Tibial artery (tissue), 4 donors: ENCODE measurements at regions not wholly inside any gene's neighbourhood (a gene's known extent, or its start where the extent isn't known, plus 50 kb on each side); places are given as distances from the start of the nearest gene placed in this dataset.

Experiments used
- DNase-seq, 2 donors: peaks; one replicate each; pipeline ENCODE4 v3.0.0-alpha.2; 2019
- H3K27ac ChIP-seq, 2 donors: fragments of 200-600 bp; sonication (generic) in 1 of 2; 1 replicate in 1 of 2; 2 replicates in 1 of 2; pipeline ENCODE4 v1.5.1; 2018 to 2019; ENCODE audit warnings: mild to moderate bottlenecking in 1 of 2
- H3K27me3 ChIP-seq, 2 donors: fragments of 200-600 bp; sonication (generic) in 1 of 2; one replicate each; pipeline versions ENCODE4 v1.5.1 to v1.6.0; 2016 to 2019
- H3K36me3 ChIP-seq, 3 donors: fragments of 200-600 bp; sonication (generic) in 2 of 3; one replicate each; pipeline ENCODE4 v1.5.1; 2016 to 2019; ENCODE audit warnings: mild to moderate bottlenecking in 2 of 3
- H3K4me1 ChIP-seq, 4 donors: fragments of 200-600 bp; sonication (generic) in 2 of 4; 1 replicate in 3 of 4; 2 replicates in 1 of 4; pipeline ENCODE4 v1.5.1; 2016 to 2019
- H3K4me3 ChIP-seq, 2 donors: fragments of 200-600 bp; sonication (generic) in 1 of 2; 1 replicate in 1 of 2; 2 replicates in 1 of 2; pipeline ENCODE4 v1.5.1; 2018 to 2019; ENCODE audit warnings: mild to moderate bottlenecking in 2 of 2
- H3K9me3 ChIP-seq, 3 donors: fragments of 200-600 bp; sonication (generic) in 1 of 3; one replicate each; pipeline ENCODE4 v1.5.1; 2016 to 2019
- intact Hi-C: fragments of 100-400 bp; cut with DNase I; formaldehyde crosslinking; loops from one replicate; pipeline ENCODE4 v1.15.0; 2023; ENCODE audit warnings: low total_unique reads
- TF ChIP-seq, protein P1 (sequence below), 2 experiments: fragments of 200-600 bp in 1 of 2; fragments of 450-650 bp in 1 of 2; IDR thresholded peaks; one replicate each; pipeline ENCODE4 v1.5.1; 2017 to 2019; ENCODE audit warnings: antibody characterized with exemption in 2 of 2, mild to moderate bottlenecking in 1 of 2, moderate library complexity in 1 of 2

DNA sequence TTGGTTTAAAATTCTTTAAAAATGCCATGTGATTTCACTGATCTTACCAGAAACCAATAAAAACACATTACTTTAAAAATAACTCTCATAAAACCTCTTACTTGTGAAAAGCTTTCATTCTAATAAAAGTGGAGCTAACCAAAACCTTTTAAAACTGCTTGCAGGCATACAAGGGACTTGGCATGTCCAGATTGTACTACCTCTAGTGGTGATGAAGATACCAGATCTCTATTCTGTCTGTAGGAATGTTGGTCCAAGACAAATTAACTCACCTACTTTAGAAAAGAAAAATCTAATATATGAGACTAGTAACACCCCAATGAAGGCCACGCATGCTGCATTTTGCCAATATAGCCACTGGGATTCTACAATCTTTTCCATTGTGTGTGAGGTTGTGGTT, 151.0 kb upstream of the SALL1 start:
- no peaks in the 10 kb centered on the region for H3K27me3 ChIP-seq
- TF ChIP-seq, protein P1, sequence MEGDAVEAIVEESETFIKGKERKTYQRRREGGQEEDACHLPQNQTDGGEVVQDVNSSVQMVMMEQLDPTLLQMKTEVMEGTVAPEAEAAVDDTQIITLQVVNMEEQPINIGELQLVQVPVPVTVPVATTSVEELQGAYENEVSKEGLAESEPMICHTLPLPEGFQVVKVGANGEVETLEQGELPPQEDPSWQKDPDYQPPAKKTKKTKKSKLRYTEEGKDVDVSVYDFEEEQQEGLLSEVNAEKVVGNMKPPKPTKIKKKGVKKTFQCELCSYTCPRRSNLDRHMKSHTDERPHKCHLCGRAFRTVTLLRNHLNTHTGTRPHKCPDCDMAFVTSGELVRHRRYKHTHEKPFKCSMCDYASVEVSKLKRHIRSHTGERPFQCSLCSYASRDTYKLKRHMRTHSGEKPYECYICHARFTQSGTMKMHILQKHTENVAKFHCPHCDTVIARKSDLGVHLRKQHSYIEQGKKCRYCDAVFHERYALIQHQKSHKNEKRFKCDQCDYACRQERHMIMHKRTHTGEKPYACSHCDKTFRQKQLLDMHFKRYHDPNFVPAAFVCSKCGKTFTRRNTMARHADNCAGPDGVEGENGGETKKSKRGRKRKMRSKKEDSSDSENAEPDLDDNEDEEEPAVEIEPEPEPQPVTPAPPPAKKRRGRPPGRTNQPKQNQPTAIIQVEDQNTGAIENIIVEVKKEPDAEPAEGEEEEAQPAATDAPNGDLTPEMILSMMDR (IDR thresholded peaks at IDR 0.05) = no peak
- no peaks in the 10 kb centered on the region for H3K4me1 ChIP-seq
- H3K4me3 ChIP-seq = no peak overlapping the region
- DNase-seq = no peak
- H3K9me3 ChIP-seq = peaks cover 0 to 11% (median 3%) of the 10 kb centered on the region in 3 donors
- no peaks in the 10 kb centered on the region for H3K36me3 ChIP-seq
- no peak overlapping the region for H3K27ac ChIP-seq
- intact Hi-C loops = no loop called here

DNA sequence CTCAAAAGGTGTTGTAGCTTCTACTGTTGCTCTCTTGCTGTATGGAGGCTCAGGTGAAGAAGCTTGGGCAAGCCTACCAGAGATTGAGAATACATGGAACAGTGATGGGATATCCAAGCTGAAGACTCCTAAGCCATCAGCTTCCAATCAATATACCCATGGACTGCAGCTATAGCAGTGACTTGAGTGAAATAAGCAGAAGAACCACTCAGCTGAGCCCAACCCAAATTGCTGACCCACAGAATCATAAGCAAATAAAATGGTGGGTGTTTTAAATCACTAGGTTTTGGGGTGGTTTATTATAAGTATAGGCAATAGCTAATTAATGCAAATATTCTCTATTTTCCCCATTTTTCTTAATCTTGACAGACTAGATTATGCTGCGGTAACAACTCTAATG, 147.7 kb upstream of the SALL1 start:
- Histone ChIP-seq H3K27me3 (no peaks in the 10 kb centered on the region), H3K36me3 (no peaks in the 10 kb centered on the region), H3K9me3 (peaks cover 0 to 11% (median 3%) of the 10 kb centered on the region in 3 donors), H3K4me3 (no peak overlapping the region), H3K27ac (no peak overlapping the region), H3K4me1 (no peaks in the 10 kb centered on the region)
- DNase-seq = no peak
- intact Hi-C loops = no loop called here
- TF ChIP-seq, protein P1 (IDR thresholded peaks at IDR 0.05) = no peak

DNA sequence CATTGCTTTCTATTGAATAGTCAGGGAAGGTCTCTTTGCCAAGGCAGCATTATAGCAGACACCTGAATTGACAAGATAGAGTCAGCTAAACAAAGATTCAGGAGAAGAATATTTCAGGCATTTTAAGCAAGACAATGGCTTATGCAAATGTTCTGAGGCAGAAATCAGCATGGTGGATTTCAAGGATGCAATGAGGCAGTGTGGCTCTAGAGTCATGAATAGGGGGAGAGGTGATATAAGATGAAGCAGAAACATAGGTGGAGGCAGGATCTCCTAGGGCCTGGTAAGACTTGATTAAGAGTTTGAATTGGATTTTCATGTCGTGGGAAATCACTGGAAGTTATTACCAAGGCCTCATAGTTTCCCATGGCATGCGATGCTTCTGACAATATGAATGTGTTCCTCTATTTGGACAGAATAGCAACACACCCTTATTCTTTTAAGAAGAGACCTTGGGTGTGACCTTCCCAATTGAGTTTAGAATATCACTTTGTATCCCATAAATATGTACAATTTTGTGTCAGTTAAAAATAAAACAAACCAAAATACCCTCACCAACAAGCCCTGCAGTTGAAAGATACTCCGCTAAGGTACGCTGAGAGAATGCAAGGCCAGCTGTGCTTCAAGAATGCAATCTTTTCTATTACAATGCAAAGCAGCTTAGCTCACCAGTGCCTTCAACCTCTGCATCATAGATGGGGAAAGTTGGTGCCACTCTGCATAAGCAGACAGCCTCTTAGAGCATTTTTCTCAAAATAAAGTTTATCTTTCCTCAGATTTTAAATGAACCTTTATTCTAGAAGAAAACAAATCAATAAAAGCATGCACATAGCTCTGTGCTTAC, 139.6 kb upstream of the SALL1 start:
- H3K27me3 ChIP-seq = no peaks in the 10 kb centered on the region
- H3K9me3 ChIP-seq = no peaks in the 10 kb centered on the region
- H3K27ac ChIP-seq = no peak overlapping the region
- TF ChIP-seq, protein P1 (IDR thresholded peaks at IDR 0.05) = no peak
- DNase-seq = no peak
- H3K4me1 ChIP-seq = no peaks in the 10 kb centered on the region
- no peaks in the 10 kb centered on the region for H3K36me3 ChIP-seq
- intact Hi-C loops = no loop called here
- H3K4me3 ChIP-seq = no peak overlapping the region

DNA sequence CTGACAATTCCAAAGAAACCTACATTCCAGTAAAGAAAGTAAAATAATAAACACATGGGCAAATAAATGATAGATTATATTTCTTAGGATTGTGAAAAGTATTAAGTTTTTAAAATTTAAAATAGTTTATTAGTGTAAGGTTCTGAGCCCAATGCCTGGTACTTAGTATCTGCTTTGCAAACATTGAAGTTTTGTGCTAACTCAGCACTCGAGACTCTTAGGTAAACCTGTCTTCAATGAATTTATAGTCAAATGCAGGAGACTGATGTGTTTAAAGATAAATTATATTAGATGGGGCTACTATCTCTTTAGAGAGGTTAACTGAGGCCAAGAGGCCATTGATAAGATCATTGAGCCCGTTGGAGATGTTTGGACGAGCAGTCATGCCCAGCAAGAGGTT, 138.3 kb upstream of the SALL1 start:
- Histone ChIP-seq H3K4me1 (no peaks in the 10 kb centered on the region), H3K27me3 (no peaks in the 10 kb centered on the region), H3K4me3 (no peak overlapping the region), H3K9me3 (no peaks in the 10 kb centered on the region), H3K27ac (no peak overlapping the region), H3K36me3 (no peaks in the 10 kb centered on the region)
- no peak for DNase-seq
- intact Hi-C loops = no loop called here
- TF ChIP-seq, protein P1 (IDR thresholded peaks at IDR 0.05) = no peak

DNA sequence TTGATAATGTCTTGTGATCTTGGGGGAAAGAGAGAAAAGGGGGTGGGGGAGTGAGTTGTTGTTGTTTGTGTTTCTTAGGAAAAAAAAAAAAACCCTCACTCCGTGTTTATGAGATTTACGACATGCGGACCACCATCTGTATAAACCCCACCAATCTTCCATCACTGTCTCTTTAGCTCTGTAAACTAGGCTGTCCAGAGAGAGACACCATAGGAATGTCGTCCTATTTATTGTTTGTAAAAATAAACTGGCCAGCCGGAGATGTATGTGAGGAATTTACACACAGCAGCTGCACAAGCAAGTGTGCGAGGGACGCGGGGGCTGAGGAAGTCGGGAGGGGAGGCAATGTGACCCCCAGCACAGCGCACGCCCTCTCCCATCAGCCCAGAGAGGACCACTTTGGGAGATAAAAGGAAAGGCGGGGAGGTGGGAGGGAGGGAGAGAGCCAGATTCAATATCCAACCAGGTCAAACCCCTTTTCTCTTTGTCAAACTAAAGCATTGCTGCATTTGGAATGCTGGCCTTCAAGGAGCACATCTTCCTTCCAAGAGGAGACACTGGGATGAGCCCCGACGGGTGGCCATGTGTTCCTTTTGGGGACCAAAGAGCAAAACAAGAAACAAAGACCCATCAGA, 136.2 kb upstream of the SALL1 start:
- H3K4me1 ChIP-seq = no peaks in the 10 kb centered on the region
- H3K27me3 ChIP-seq = no peaks in the 10 kb centered on the region
- H3K4me3 ChIP-seq = no peak overlapping the region
- H3K9me3 ChIP-seq = no peaks in the 10 kb centered on the region
- no peaks in the 10 kb centered on the region for H3K36me3 ChIP-seq
- no peak overlapping the region for H3K27ac ChIP-seq
- no peak for DNase-seq
- intact Hi-C loops = no loop called here
- TF ChIP-seq, protein P1 (IDR thresholded peaks at IDR 0.05) = no peak
